GM18507 (cell line): ENCODE measurements at regions not wholly inside any gene's neighbourhood (a gene's known extent, or its start where the extent isn't known, plus 50 kb on each side); places are given as distances from the start of the nearest gene placed in this dataset.

ENCODE experiments used
- DNase-seq: peaks from one replicate; pipeline ENCODE4 v3.0.0; 2011; ENCODE audit warnings: low read depth; ENCODE audit not compliant: insufficient read length; ENCODE audit errors: extremely low spot score
- FAIRE-seq: peaks from 2 replicates; lab custom pipeline; 2011; peaks lifted over from hg19 to GRCh38; lab: Jason Lieb, UNC

- FAIRE-seq (no peak), DNase-seq (no peak)
Observed at GRCh38 chr1:233843525-233844204, 60.8 kb upstream of the SLC35F3 start.

GRCh38 chr1:233844275-233844674 is 60.2 kb upstream of the SLC35F3 start:
- no peak for DNase-seq
- no peak for FAIRE-seq

DNA sequence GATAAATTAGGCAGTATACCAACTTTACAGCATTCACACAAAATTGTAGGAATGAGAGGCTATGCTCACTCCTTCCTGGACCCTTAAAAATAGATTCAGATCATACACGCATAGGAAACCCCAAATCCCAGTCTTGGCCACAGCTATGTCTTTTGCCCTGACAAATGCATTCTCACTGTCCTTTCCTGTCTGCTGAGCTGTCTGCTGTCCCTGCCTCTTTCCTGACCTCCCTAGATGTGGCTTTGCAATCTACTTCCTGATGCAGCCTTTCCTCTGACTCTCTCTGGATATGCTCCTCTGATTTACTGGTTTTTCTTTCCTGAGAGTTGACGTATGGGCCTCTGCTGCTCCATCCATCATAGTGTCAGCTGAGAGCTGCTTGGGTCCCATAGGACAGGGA is 59.8 kb upstream of the SLC35F3 start:
- no peak for FAIRE-seq
- no peak for DNase-seq
